ENCODE measurements at regions not wholly inside any gene's neighbourhood (a gene's known extent, or its start where the extent isn't known, plus 50 kb on each side); places are given as distances from the start of the nearest gene placed in this dataset.

- no peaks in the 10 kb centered on the region for H3K4me1 ChIP-seq (ENCODE audit: insufficient read depth, low read length)
- no peak overlapping the region for H3K4me3 ChIP-seq (ENCODE audit: low read depth in 1 of 2, low read length in 2 of 2)
- no peaks in the 10 kb centered on the region for H3K36me3 ChIP-seq (ENCODE audit: insufficient read depth, low read length)
- no peak overlapping the region for H3K27ac ChIP-seq (ENCODE audit: low read depth, low read length)
- H3K9ac ChIP-seq (ENCODE audit: low read length) = no peak overlapping the region
- H3K9me3 ChIP-seq (ENCODE audit: low read length) = no peaks in the 10 kb centered on the region
- peaks cover 0 to 8% of the 10 kb centered on the region in 2 donors for H3K27me3 ChIP-seq (ENCODE audit: control insufficient read depth in 1 of 2, insufficient read depth in 2 of 2, low read length in 2 of 2)
Measured at GRCh38 chr10:132477398-132478340, 59.9 kb upstream of the INPP5A start.

GRCh38 chr10:132478341-132479023 lies 59.1 kb upstream of the INPP5A start:
- H3K27ac ChIP-seq (ENCODE audit: low read depth, low read length) = no peak overlapping the region
- H3K27me3 ChIP-seq (ENCODE audit: control insufficient read depth in 1 of 2, insufficient read depth in 2 of 2, low read length in 2 of 2) = peaks cover 0 to 8% of the 10 kb centered on the region in 2 donors
- H3K4me1 ChIP-seq (ENCODE audit: insufficient read depth, low read length) = no peaks in the 10 kb centered on the region
- H3K4me3 ChIP-seq (ENCODE audit: low read depth in 1 of 2, low read length in 2 of 2) = no peak overlapping the region
- H3K9ac ChIP-seq (ENCODE audit: low read length) = no peak overlapping the region
- no peaks in the 10 kb centered on the region for H3K36me3 ChIP-seq (ENCODE audit: insufficient read depth, low read length)
- H3K9me3 ChIP-seq (ENCODE audit: low read length) = no peaks in the 10 kb centered on the region

- H3K4me3 ChIP-seq (ENCODE audit: low read depth in 1 of 2, low read length in 2 of 2) = no peak overlapping the region
- no peaks in the 10 kb centered on the region for H3K9me3 ChIP-seq (ENCODE audit: low read length)
- H3K27me3 ChIP-seq (ENCODE audit: control insufficient read depth in 1 of 2, insufficient read depth in 2 of 2, low read length in 2 of 2) = peaks cover 0 to 8% of the 10 kb centered on the region in 2 donors
- no peak overlapping the region for H3K27ac ChIP-seq (ENCODE audit: low read depth, low read length)
- no peak overlapping the region for H3K9ac ChIP-seq (ENCODE audit: low read length)
- no peaks in the 10 kb centered on the region for H3K36me3 ChIP-seq (ENCODE audit: insufficient read depth, low read length)
- H3K4me1 ChIP-seq (ENCODE audit: insufficient read depth, low read length) = no peaks in the 10 kb centered on the region
Measured at GRCh38 chr10:132479024-132479602, 58.5 kb upstream of the INPP5A start.

GRCh38 chr10:132479603-132480221 lies 57.9 kb upstream of the INPP5A start:
- H3K27me3 ChIP-seq (ENCODE audit: control insufficient read depth in 1 of 2, insufficient read depth in 2 of 2, low read length in 2 of 2) = peaks cover 0 to 8% of the 10 kb centered on the region in 2 donors
- H3K4me3 ChIP-seq (ENCODE audit: low read depth in 1 of 2, low read length in 2 of 2) = no peak overlapping the region
- H3K9ac ChIP-seq (ENCODE audit: low read length) = no peak overlapping the region
- no peaks in the 10 kb centered on the region for H3K36me3 ChIP-seq (ENCODE audit: insufficient read depth, low read length)
- no peaks in the 10 kb centered on the region for H3K4me1 ChIP-seq (ENCODE audit: insufficient read depth, low read length)
- H3K27ac ChIP-seq (ENCODE audit: low read depth, low read length) = no peak overlapping the region
- H3K9me3 ChIP-seq (ENCODE audit: low read length) = no peaks in the 10 kb centered on the region

GRCh38 chr10:132480356-132480755 lies 57.2 kb upstream of the INPP5A start:
- no peak overlapping the region for H3K9ac ChIP-seq (ENCODE audit: low read length)
- peaks cover 0 to 8% of the 10 kb centered on the region in 2 donors for H3K27me3 ChIP-seq (ENCODE audit: control insufficient read depth in 1 of 2, insufficient read depth in 2 of 2, low read length in 2 of 2)
- no peak overlapping the region for H3K27ac ChIP-seq (ENCODE audit: low read depth, low read length)
- no peaks in the 10 kb centered on the region for H3K4me1 ChIP-seq (ENCODE audit: insufficient read depth, low read length)
- no peak overlapping the region for H3K4me3 ChIP-seq (ENCODE audit: low read depth in 1 of 2, low read length in 2 of 2)
- no peaks in the 10 kb centered on the region for H3K36me3 ChIP-seq (ENCODE audit: insufficient read depth, low read length)
- no peaks in the 10 kb centered on the region for H3K9me3 ChIP-seq (ENCODE audit: low read length)

GRCh38 chr10:132481690-132482089 lies 55.9 kb upstream of the INPP5A start:
- H3K36me3 ChIP-seq (ENCODE audit: insufficient read depth, low read length) = no peaks in the 10 kb centered on the region
- H3K9ac ChIP-seq (ENCODE audit: low read length) = no peak overlapping the region
- H3K4me1 ChIP-seq (ENCODE audit: insufficient read depth, low read length) = no peaks in the 10 kb centered on the region
- no peak overlapping the region for H3K4me3 ChIP-seq (ENCODE audit: low read depth in 1 of 2, low read length in 2 of 2)
- H3K9me3 ChIP-seq (ENCODE audit: low read length) = no peaks in the 10 kb centered on the region
- no peak overlapping the region for H3K27ac ChIP-seq (ENCODE audit: low read depth, low read length)
- H3K27me3 ChIP-seq (ENCODE audit: control insufficient read depth in 1 of 2, insufficient read depth in 2 of 2, low read length in 2 of 2) = peaks cover 0 to 4% of the 10 kb centered on the region in 2 donors

GRCh38 chr10:132482090-132482800 lies 55.3 kb upstream of the INPP5A start:
- no peak overlapping the region for H3K4me3 ChIP-seq (ENCODE audit: low read depth in 1 of 2, low read length in 2 of 2)
- no peak overlapping the region for H3K9ac ChIP-seq (ENCODE audit: low read length)
- no peaks in the 10 kb centered on the region for H3K4me1 ChIP-seq (ENCODE audit: insufficient read depth, low read length)
- H3K9me3 ChIP-seq (ENCODE audit: low read length) = no peaks in the 10 kb centered on the region
- H3K27ac ChIP-seq (ENCODE audit: low read depth, low read length) = no peak overlapping the region
- H3K36me3 ChIP-seq (ENCODE audit: insufficient read depth, low read length) = no peaks in the 10 kb centered on the region
- peaks cover 0 to 4% of the 10 kb centered on the region in 2 donors for H3K27me3 ChIP-seq (ENCODE audit: control insufficient read depth in 1 of 2, insufficient read depth in 2 of 2, low read length in 2 of 2)

- no peaks in the 10 kb centered on the region for H3K4me1 ChIP-seq (ENCODE audit: insufficient read depth, low read length)
- H3K9ac ChIP-seq (ENCODE audit: low read length) = no peak overlapping the region
- H3K27me3 ChIP-seq (ENCODE audit: control insufficient read depth in 1 of 2, insufficient read depth in 2 of 2, low read length in 2 of 2) = no peaks in the 10 kb centered on the region
- no peak overlapping the region for H3K4me3 ChIP-seq (ENCODE audit: low read depth in 1 of 2, low read length in 2 of 2)
- H3K27ac ChIP-seq (ENCODE audit: low read depth, low read length) = no peak overlapping the region
- H3K9me3 ChIP-seq (ENCODE audit: low read length) = no peaks in the 10 kb centered on the region
- H3K36me3 ChIP-seq (ENCODE audit: insufficient read depth, low read length) = no peaks in the 10 kb centered on the region
Measured at GRCh38 chr10:132483394-132483793, 54.2 kb upstream of the INPP5A start.

GRCh38 chr10:132484922-132485321 lies 52.7 kb upstream of the INPP5A start:
- Histone ChIP-seq H3K4me3 (ENCODE audit: low read depth in 1 of 2, low read length in 2 of 2) (no peak overlapping the region), H3K27ac (ENCODE audit: low read depth, low read length) (no peak overlapping the region), H3K27me3 (ENCODE audit: control insufficient read depth in 1 of 2, insufficient read depth in 2 of 2, low read length in 2 of 2) (no peaks in the 10 kb centered on the region), H3K9me3 (ENCODE audit: low read length) (no peaks in the 10 kb centered on the region), H3K36me3 (ENCODE audit: insufficient read depth, low read length) (no peaks in the 10 kb centered on the region), H3K4me1 (ENCODE audit: insufficient read depth, low read length) (no peaks in the 10 kb centered on the region), H3K9ac (ENCODE audit: low read length) (no peak overlapping the region)

GRCh38 chr10:132485391-132485790 lies 52.2 kb upstream of the INPP5A start:
- H3K9ac ChIP-seq (ENCODE audit: low read length) = no peak overlapping the region
- no peaks in the 10 kb centered on the region for H3K4me1 ChIP-seq (ENCODE audit: insufficient read depth, low read length)
- no peaks in the 10 kb centered on the region for H3K27me3 ChIP-seq (ENCODE audit: control insufficient read depth in 1 of 2, insufficient read depth in 2 of 2, low read length in 2 of 2)
- no peaks in the 10 kb centered on the region for H3K36me3 ChIP-seq (ENCODE audit: insufficient read depth, low read length)
- no peaks in the 10 kb centered on the region for H3K9me3 ChIP-seq (ENCODE audit: low read length)
- H3K27ac ChIP-seq (ENCODE audit: low read depth, low read length) = no peak overlapping the region
- no peak overlapping the region for H3K4me3 ChIP-seq (ENCODE audit: low read depth in 1 of 2, low read length in 2 of 2)

All from muscle layer of colon (tissue), 2 donors.